ENCODE measurements at regions not wholly inside any gene's neighbourhood (a gene's known extent, or its start where the extent isn't known, plus 50 kb on each side); places are given as distances from the start of the nearest gene placed in this dataset.

DNA sequence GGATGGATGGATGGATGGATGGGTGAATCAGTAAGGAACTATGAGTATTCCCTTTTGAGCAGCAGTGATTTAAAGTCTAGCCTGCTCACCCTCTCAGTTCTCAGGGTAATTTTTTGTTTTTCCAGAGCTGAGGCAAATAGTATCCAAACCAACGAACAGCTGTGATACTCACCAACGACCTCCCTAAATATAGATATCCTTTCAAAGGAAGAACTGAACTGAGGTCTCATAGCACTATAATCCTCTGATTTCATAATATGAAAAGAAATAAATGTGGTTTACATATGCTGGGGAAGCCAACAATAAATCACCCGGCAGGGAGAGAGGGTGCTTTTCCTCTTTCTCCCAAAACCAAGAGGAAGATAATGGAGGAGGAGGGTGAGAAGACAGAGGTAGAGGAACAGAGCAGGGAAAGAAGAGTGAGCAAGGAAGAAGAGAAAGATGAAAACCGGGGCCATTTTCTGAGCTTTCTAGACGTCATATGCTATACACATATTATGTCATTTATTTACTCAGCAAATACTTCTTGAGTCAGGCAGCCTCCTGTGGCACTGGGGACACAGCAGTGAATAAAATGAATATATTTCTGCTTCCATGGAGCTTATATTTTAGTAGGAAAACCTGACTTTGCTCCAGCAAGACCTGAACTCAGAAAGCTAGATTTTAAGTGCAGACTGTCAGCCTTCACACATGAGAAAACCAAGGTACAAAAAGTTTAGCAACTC is 710.7 kb upstream of the TBX3 start:
- TF ChIP-seq ZNF274 (IDR thresholded peaks at IDR 0.05; ENCODE audit: low read depth, low read length), result no peak
- no peak for TF ChIP-seq YY1 (IDR thresholded peaks at IDR 0.05; ENCODE audit: insufficient read depth, insufficient read length)

Measured in NT2/D1 (cell line).